ENCODE measurements at regions not wholly inside any gene's neighbourhood (a gene's known extent, or its start where the extent isn't known, plus 50 kb on each side); places are given as distances from the start of the nearest gene placed in this dataset.

GRCh38 chr7:35865287-35865686, 64.4 kb downstream of the SEPTIN7 start:
- no peak for TF ChIP-seq CTCF (IDR thresholded peaks at IDR 0.05)
- no peak for TF ChIP-seq POLR2A (IDR thresholded peaks at IDR 0.05)
- no peak for TF ChIP-seq POLR2AphosphoS5 (IDR thresholded peaks at IDR 0.05)
